ENCODE measurements at regions not wholly inside any gene's neighbourhood (a gene's known extent, or its start where the extent isn't known, plus 50 kb on each side); places are given as distances from the start of the nearest gene placed in this dataset.

GRCh38 chr9:69984831-69985230 is 58.8 kb upstream of the MAMDC2 start:
- no peak for TF ChIP-seq EZH2 (optimal IDR thresholded peaks at IDR 0.05; ENCODE audit: low read depth, low read length)
- TF ChIP-seq, protein P1, sequence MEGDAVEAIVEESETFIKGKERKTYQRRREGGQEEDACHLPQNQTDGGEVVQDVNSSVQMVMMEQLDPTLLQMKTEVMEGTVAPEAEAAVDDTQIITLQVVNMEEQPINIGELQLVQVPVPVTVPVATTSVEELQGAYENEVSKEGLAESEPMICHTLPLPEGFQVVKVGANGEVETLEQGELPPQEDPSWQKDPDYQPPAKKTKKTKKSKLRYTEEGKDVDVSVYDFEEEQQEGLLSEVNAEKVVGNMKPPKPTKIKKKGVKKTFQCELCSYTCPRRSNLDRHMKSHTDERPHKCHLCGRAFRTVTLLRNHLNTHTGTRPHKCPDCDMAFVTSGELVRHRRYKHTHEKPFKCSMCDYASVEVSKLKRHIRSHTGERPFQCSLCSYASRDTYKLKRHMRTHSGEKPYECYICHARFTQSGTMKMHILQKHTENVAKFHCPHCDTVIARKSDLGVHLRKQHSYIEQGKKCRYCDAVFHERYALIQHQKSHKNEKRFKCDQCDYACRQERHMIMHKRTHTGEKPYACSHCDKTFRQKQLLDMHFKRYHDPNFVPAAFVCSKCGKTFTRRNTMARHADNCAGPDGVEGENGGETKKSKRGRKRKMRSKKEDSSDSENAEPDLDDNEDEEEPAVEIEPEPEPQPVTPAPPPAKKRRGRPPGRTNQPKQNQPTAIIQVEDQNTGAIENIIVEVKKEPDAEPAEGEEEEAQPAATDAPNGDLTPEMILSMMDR (IDR thresholded peaks at IDR 0.05; ENCODE audit: low read length): no peak
- no peak for TF ChIP-seq EZH2phosphoT487 (IDR thresholded peaks at IDR 0.05; ENCODE audit: low read length)
